ENCODE measurements at regions not wholly inside any gene's neighbourhood (a gene's known extent, or its start where the extent isn't known, plus 50 kb on each side); places are given as distances from the start of the nearest gene placed in this dataset.
A peak's percentile ranks its signal among the peaks of the same experiment; 100 is the strongest.
"Not testable (repeated sequence)": the region's sequence is repeated elsewhere in the genome, so short reads cannot be mapped to it uniquely, and the experiment has no call there.

GRCh38 chr13:59274958-59275727, 888.6 kb downstream of the DIAPH3 start:
- no peak for DNase-seq

- DNase-seq = no peak
Observed at GRCh38 chr13:59276436-59276835, 887.3 kb downstream of the DIAPH3 start.

GRCh38 chr13:59277106-59277505, 886.6 kb downstream of the DIAPH3 start:
- no peak for DNase-seq

- no peak for DNase-seq
Observed at GRCh38 chr13:59279028-59279427, 884.7 kb downstream of the DIAPH3 start.

DNA sequence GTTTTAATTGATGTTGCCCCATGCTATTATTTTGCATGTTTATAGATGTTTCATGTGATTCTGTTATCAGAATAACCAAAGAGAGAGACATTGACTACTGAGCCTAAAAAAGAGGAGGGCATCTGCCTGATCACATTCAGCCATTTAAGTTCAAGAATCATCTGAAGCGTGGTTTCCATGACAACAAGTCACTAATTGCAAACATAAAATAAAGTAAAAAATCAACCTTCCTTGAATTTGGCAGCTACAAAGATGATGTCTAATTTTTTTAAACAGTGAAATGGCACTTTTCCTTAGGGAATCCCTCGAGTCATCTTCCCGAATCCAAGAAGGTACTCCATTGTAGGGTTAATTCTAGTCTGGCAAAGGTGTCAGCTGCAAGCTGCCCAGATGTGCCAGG, 884.2 kb downstream of the DIAPH3 start:
- no peak for DNase-seq

GRCh38 chr13:59280297-59280696, 883.4 kb downstream of the DIAPH3 start:
- no peak for DNase-seq

DNA sequence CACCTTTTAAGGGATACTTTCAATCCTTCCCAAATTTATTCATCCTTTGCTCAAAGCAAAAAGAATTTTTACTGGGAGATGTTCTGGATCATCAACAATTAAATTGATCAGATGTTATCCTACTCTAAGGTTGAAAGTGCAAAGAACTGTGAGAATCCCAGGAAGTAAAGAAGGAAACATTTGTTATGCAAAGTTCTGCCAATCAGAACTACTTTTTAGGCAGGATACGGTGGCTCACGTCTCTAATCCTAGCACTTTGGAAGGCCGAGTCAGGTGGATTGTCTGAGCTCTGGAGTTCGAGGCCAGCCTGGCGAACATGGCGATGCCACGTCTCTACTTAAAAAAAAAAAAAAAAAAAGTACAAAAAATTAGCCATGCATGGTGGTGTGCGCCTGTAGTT, 882.3 kb downstream of the DIAPH3 start:
- DNase-seq = no peak

GRCh38 chr13:59292240-59292639, 871.5 kb downstream of the DIAPH3 start:
- not testable (repeated sequence) for DNase-seq

- DNase-seq = no peak
Observed at GRCh38 chr13:59299584-59299983, 864.1 kb downstream of the DIAPH3 start.

GRCh38 chr13:59300355-59301173, 863.2 kb downstream of the DIAPH3 start:
- no peak for DNase-seq

DNA sequence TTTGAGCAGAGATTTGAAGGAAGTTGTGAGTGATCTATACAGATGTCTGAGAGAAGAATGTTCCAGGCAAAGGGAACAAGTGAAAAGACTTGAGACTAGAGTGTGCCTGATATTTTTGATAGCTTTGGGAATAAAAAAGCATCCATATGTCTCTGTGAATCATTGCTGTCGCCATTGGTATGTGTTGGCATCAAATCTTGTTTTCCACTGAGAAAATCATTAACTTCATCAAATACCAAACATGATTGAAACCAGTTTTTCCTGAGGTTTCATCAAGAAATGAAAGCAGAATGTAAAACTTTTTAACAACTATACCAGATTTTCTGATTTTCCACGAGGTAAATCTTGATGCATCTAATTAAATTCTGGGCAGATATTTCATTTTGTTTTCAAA, 862.6 kb downstream of the DIAPH3 start:
- no peak for DNase-seq

GRCh38 chr13:59303433-59303832, 860.3 kb downstream of the DIAPH3 start:
- DNase-seq = no peak

GRCh38 chr13:59304596-59304995, 859.1 kb downstream of the DIAPH3 start:
- no peak for DNase-seq

GRCh38 chr13:59305896-59306295, 857.8 kb downstream of the DIAPH3 start:
- no peak for DNase-seq

DNA sequence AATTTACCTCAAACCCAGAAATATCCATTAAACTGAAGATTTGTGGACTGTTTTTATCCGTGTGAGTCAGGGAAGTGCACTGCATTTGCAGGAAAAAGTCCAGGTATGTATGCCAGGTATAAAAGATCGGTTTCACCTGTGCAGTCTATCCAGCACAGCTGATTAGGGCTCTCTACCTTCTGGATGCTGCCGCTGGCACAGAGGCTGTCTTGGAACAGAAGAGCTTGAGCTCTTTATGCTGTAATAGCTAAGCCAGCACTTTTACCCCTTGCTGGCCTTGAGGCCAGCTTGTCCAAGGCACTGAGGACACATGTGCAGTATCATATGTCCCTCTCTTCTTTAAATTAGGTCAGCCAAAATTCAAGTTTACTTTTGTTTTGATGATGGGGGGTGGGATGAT, 851.0 kb downstream of the DIAPH3 start:
- no peak for DNase-seq

DNA sequence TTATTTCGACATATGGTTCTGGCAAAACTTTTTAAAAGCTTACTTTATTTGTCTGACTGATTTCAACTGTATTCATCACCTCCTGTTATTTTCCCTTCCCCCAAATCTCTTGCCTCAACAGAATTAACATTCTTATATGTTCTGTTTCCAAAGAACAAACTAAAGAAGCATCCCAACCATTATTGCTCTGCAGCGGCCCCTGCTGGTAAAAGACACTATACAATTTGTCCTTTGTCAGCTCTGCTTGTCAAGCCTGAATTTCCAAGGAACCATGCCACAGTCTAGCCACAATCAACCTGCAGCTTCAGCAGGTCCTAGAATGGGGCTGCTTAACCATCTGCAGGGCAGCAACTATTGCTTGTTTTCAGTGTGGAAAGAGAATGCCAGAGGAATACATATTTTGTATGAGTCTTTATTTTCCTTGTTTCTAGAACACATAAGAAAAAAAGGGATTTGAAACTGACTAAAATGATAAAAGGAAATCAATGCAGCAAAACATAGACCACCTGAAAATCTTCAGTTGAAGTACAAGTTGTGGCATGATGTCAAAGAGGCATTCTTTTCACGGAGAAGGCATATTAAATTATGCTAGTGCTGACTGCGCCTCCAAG, 845.3 kb downstream of the DIAPH3 start:
- DNase-seq = peak; percentile 69

GRCh38 chr13:59319276-59319675, 844.5 kb downstream of the DIAPH3 start:
- no peak for DNase-seq

DNA sequence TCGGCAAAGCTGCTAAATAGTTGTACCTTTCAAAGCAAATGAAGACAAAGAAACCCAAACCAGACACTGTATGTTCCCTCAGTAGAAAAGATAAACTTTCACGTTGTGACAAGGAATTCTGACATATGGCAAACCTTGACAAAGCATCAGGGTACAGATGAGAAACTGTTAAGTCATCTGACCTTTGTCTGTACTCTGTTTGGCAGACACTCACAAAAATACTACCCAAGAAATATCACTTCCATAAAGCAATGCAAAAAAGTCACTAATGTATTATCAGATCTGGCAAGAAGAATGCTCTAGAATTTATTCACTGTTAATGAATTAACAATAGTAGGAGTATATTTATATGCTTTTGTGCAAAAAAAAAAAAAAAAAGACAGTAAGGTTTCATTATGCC, 843.7 kb downstream of the DIAPH3 start:
- no peak for DNase-seq

DNA sequence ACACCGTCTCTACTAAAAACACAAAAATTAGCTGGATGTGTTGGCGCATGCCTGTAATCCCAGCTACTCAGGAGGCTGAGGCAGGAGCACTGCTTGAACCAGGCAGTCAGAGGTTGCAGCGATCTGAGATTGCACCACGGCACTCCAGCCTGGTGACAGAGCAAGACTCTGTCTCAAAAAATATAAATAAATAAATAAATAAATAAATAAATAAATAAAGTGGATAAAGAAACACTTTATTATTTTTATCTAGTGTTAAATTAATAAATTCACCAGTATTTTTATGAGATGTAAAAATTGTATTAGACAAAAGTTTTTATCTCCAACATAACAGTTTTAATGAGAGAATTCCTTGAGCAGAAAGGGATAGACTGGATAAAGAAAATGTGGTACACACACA, 839.3 kb downstream of the DIAPH3 start:
- DNase-seq = not testable (repeated sequence)

DNA sequence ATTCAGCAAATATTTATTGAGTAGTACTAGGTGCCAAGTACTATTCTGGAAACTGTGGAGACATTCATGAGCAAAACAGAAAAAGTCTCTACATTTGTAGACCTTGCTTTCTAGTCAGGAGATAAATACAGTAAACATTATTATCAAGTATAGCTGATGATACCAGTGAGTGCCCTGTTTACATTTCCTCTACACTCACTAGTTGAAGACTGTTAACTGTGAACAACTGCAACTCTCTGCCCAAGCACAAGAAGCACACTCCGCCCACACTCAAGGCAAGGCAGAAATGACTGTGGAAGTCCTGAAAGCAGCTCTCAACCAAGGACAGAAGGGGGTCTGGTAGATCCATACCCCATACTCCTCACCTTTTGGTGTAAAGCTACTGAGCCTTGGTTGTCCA, 837.0 kb downstream of the DIAPH3 start:
- DNase-seq = no peak

DNA sequence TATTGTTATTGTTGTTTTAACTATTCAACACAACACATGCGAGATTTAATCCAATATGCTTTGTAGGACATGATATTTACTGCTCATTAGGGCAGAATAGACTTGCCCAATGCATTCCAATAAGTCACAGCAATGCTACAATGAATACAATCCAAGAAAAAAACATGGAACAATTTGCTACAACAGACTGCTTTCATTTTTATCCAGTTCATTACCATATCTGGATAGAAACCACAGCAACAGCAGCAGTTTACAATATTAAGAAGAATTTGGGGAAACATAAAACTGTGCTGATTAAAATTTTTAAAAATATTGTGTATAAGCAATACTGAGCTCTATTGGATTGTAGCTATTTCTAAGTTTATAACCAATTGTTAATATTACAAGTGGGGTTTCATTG, 833.0 kb downstream of the DIAPH3 start:
- no peak for DNase-seq

DNA sequence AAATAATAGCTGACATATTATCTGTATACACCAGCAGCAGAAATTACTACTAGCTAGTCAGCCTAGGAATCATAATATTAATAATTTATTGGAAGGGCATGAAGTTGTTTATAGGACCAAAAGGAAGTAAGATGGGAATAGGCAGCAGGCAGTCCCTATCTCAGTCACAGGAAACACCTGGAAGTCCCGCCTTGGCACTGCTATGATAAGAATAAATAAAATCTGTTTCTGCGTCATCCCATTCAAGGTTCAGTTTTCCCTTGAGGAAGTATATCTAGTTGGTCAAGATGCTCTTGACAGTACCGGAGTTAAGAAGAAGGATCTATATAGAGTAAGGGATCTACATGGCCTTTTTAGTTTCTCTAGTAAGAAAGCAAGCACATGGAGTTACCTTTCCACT, 830.8 kb downstream of the DIAPH3 start:
- DNase-seq = no peak

- DNase-seq = no peak
Observed at GRCh38 chr13:59337070-59337469, 826.7 kb downstream of the DIAPH3 start.

- no peak for DNase-seq
Observed at GRCh38 chr13:59340151-59340550, 823.6 kb downstream of the DIAPH3 start.
